Tibial nerve (tissue), 4 donors: ENCODE measurements at regions not wholly inside any gene's neighbourhood (a gene's known extent, or its start where the extent isn't known, plus 50 kb on each side); places are given as distances from the start of the nearest gene placed in this dataset.
"Not testable (repeated sequence)": the region's sequence is repeated elsewhere in the genome, so short reads cannot be mapped to it uniquely, and the experiment has no call there.

Experiments used
- DNase-seq, 2 donors: peaks; one replicate each; pipeline ENCODE4 v3.0.0-alpha.2; 2019; ENCODE audit warnings: low spot score in 2 of 2
- H3K27ac ChIP-seq, 4 donors: fragments of 200-600 bp; sonication (generic) in 3 of 4; one replicate each; pipeline ENCODE4 v1.5.1; 2017 to 2019; ENCODE audit warnings: mild to moderate bottlenecking in 1 of 4
- H3K27me3 ChIP-seq, 2 donors: fragments of 200-600 bp; sonication (generic) in 1 of 2; one replicate each; pipeline versions ENCODE4 v1.5.1 to v1.6.0; 2017 to 2019
- H3K36me3 ChIP-seq, 3 donors: fragments of 200-600 bp; sonication (generic); one replicate each; pipeline ENCODE4 v1.5.1; 2018 to 2019
- H3K4me1 ChIP-seq, 4 donors: fragments of 200-600 bp; sonication (generic) in 3 of 4; one replicate each; pipeline ENCODE4 v1.5.1; 2017 to 2019
- H3K4me3 ChIP-seq, 4 donors: fragments of 200-600 bp; sonication (generic) in 3 of 4; one replicate each; pipeline ENCODE4 v1.5.1; 2017 to 2019; ENCODE audit warnings: mild to moderate bottlenecking in 1 of 4, moderate library complexity in 1 of 4
- H3K9me3 ChIP-seq, 4 donors: fragments of 200-600 bp; sonication (generic) in 3 of 4; one replicate each; pipeline ENCODE4 v1.5.1; 2017 to 2019
- CTCF ChIP-seq, 5 experiments: fragments of 200-600 bp in 3 of 5; fragments of 450-650 bp in 2 of 5; sonication (generic) in 3 of 5; IDR thresholded peaks; one replicate each; pipeline ENCODE4 v1.5.1; 2016 to 2019; ENCODE audit warnings: antibody characterized with exemption in 5 of 5, mild to moderate bottlenecking in 3 of 5, moderate library complexity in 2 of 5
- EP300 ChIP-seq, 2 donors: sonication (generic); formaldehyde crosslinking; IDR thresholded peaks; one replicate each; pipeline ENCODE4 v1.6.1; 2017; ENCODE audit warnings: antibody characterized with exemption in 2 of 2, mild to moderate bottlenecking in 1 of 2
- POLR2A ChIP-seq, 2 donors: fragments of 450-650 bp; IDR thresholded peaks; one replicate each; pipeline ENCODE4 v1.6.1; 2017; ENCODE audit warnings: antibody characterized with exemption in 2 of 2, mild to moderate bottlenecking in 2 of 2, moderate library complexity in 2 of 2
- WGBS, 2 donors: methylation state at CpG; one replicate each; pipeline ENCODE4 v1.1.5; 2018; 5-methylcytosine and 5-hydroxymethylcytosine counted together

- H3K36me3 ChIP-seq = no peaks in the 10 kb centered on the region
- H3K27ac ChIP-seq = no peak overlapping the region
- no peaks in the 10 kb centered on the region for H3K27me3 ChIP-seq
- no peak overlapping the region for H3K4me3 ChIP-seq
- DNase-seq = no peak
- no peaks in the 10 kb centered on the region for H3K4me1 ChIP-seq
- H3K9me3 ChIP-seq = no peaks in the 10 kb centered on the region
- WGBS, 2 donors = 81 to 90% methylated on average over 4 of the region's 4 CpGs
- no peak for TF ChIP-seq CTCF (IDR thresholded peaks at IDR 0.05)
- TF ChIP-seq EP300 (IDR thresholded peaks at IDR 0.05) = no peak
- TF ChIP-seq POLR2A (IDR thresholded peaks at IDR 0.05) = no peak
These were observed 162.3 kb downstream of the TPBG start for GRCh38 chr6:82525775-82526495.

GRCh38 chr6:82529960-82530460, 166.4 kb downstream of the TPBG start:
- 93 to 96% methylated on average over 2 of the region's 2 CpGs for WGBS, 2 donors
- H3K27me3 ChIP-seq, H3K27ac ChIP-seq, H3K4me1 ChIP-seq, DNase-seq, H3K36me3 ChIP-seq, H3K4me3 ChIP-seq, H3K9me3 ChIP-seq: not testable (repeated sequence)

GRCh38 chr6:82534876-82535275, 171.3 kb downstream of the TPBG start:
- TF ChIP-seq CTCF (IDR thresholded peaks at IDR 0.05) (no peak), EP300 (IDR thresholded peaks at IDR 0.05) (no peak), POLR2A (IDR thresholded peaks at IDR 0.05) (no peak)

GRCh38 chr6:82549480-82549879, 185.9 kb downstream of the TPBG start:
- not testable (repeated sequence) for H3K9me3 ChIP-seq, H3K27me3 ChIP-seq, H3K27ac ChIP-seq, H3K36me3 ChIP-seq, DNase-seq, H3K4me1 ChIP-seq, H3K4me3 ChIP-seq
- WGBS, 2 donors = 85 to 95% methylated on average over 2 of the region's 2 CpGs

More at GRCh38 chr6:82534876-82535275, 171.3 kb downstream of the TPBG start:
- DNase-seq = no peak
- Histone ChIP-seq H3K9me3 (no peaks in the 10 kb centered on the region), H3K4me3 (no peak overlapping the region), H3K27me3 (no peaks in the 10 kb centered on the region), H3K27ac (no peak overlapping the region), H3K4me1 (no peaks in the 10 kb centered on the region), H3K36me3 (no peaks in the 10 kb centered on the region)
- WGBS, 2 donors = 88 to 89% methylated on average over 2 of the region's 2 CpGs

GRCh38 chr6:82551311-82551710, 187.7 kb downstream of the TPBG start:
- not testable (repeated sequence) for H3K27me3 ChIP-seq, H3K36me3 ChIP-seq, H3K9me3 ChIP-seq, H3K4me3 ChIP-seq, H3K4me1 ChIP-seq, DNase-seq, H3K27ac ChIP-seq
- 69 to 80% methylated on average over 1 to 2 of the region's 2 CpGs for WGBS, 2 donors

- Histone ChIP-seq H3K4me1 (no peaks in the 10 kb centered on the region), H3K4me3 (no peak overlapping the region), H3K27ac (no peak overlapping the region), H3K36me3 (no peaks in the 10 kb centered on the region), H3K27me3 (no peaks in the 10 kb centered on the region), H3K9me3 (peaks cover 0 to 2% (median 0%) of the 10 kb centered on the region in 4 donors)
- 91 to 94% methylated on average over 5 to 7 of the region's 7 CpGs for WGBS, 2 donors
- DNase-seq = no peak
- no peak for TF ChIP-seq CTCF (IDR thresholded peaks at IDR 0.05)
- TF ChIP-seq EP300 (IDR thresholded peaks at IDR 0.05) = no peak
- TF ChIP-seq POLR2A (IDR thresholded peaks at IDR 0.05) = no peak
These were observed 188.2 kb downstream of the TPBG start for GRCh38 chr6:82551831-82552230.
